ENCODE measurements at regions not wholly inside any gene's neighbourhood (a gene's known extent, or its start where the extent isn't known, plus 50 kb on each side); places are given as distances from the start of the nearest gene placed in this dataset.
A peak's percentile ranks its signal among the peaks of the same experiment; 100 is the strongest.

- Histone ChIP-seq H3K9me3 (ENCODE audit: control insufficient read depth in 1 of 2, insufficient read depth in 1 of 2, low read depth in 1 of 2, low read length in 2 of 2) (no peaks in the 10 kb centered on the region), H3K4me1 (ENCODE audit: control insufficient read depth in 1 of 2, insufficient read depth in 2 of 2, low read length in 2 of 2) (peaks cover 14 to 24% of the 10 kb centered on the region in 2 experiments), H3K9me2 (ENCODE audit: insufficient read depth) (no peaks in the 10 kb centered on the region), H4K20me1 (ENCODE audit: insufficient read depth) (no peaks in the 10 kb centered on the region), H3K27me3 (ENCODE audit: insufficient read depth, low read length) (no peaks in the 10 kb centered on the region), H3K79me2 (ENCODE audit: insufficient read depth, low read length) (no peaks in the 10 kb centered on the region), H3K4me2 (ENCODE audit: low read length) (peak overlapping the region; percentile 66), H2AFZ (ENCODE audit: low read depth, low read length, poor library complexity, severe bottlenecking) (peak overlapping the region; percentile 70), H3K27ac (ENCODE audit: low read depth, low read length) (no peak overlapping the region), H3K9ac (ENCODE audit: low read length) (no peak overlapping the region; the same call in 1 of the 2 replicates), H3K36me3 (ENCODE audit: control insufficient read depth in 1 of 2, insufficient read depth in 2 of 2, low read length in 2 of 2) (no peaks in the 10 kb centered on the region), H3K4me3 (replicated peaks in 1 of 2; ENCODE audit: low read depth in 1 of 2, low read length in 2 of 2) (peak overlapping the region in 1 of 2 experiments; percentile 35; a peak in 2 of 4 replicates)
- TF ChIP-seq FOSL1 (IDR thresholded peaks at IDR 0.05; ENCODE audit: low read depth), result no peak; the same call in 1 of the 2 replicates
- TF ChIP-seq TCF7L2 (IDR thresholded peaks at IDR 0.05; ENCODE audit: borderline replicate concordance, extremely low read depth, insufficient read depth, insufficient read length), result peak; percentile 66
- 0 out of 2 replicates have a peak, but pooled peaks have one; percentile 29 for TF ChIP-seq JUND (IDR thresholded peaks at IDR 0.05)
- TF ChIP-seq EZH2phosphoT487 (IDR thresholded peaks at IDR 0.05; ENCODE audit: borderline replicate concordance), result no peak
- TF ChIP-seq SP1 (IDR thresholded peaks at IDR 0.05; ENCODE audit: low read depth), result peak; percentile 38
- POLR2A ChIA-PET, result no interaction called here
- CTCF ChIA-PET, result no interaction called here
- intact Hi-C loops (cut with micrococcal nuclease), result no loop called here
- peak; percentile 31 for DNase-seq (ENCODE audit: low read depth, low spot score)
- RAD21 ChIA-PET (ENCODE audit: low non-redundant PET in 1 of 2, low total read pairs in 2 of 2, uncharacterized antibody in 2 of 2, unreplicated experiment in 2 of 2), result no interaction called here
- no TSS peak for BruUV-seq (replicated peaks)
- ATAC-seq, result peak; percentile 64
Observed at GRCh38 chr2:234147335-234147861, 96.9 kb downstream of the SPP2 start.

GRCh38 chr2:234146087-234146826, 95.8 kb downstream of the SPP2 start:
- TF ChIP-seq SP1 (IDR thresholded peaks at IDR 0.05; ENCODE audit: low read depth) (0 out of 2 replicates have a peak, but pooled peaks have one; percentile 12), POLR2AphosphoS5 (IDR thresholded peaks at IDR 0.05; ENCODE audit: low read depth, low read length) (no peak), RAD21 (IDR thresholded peaks at IDR 0.05; ENCODE audit: low read depth) (peak; percentile 50), FOSL1 (IDR thresholded peaks at IDR 0.05; ENCODE audit: low read depth) (no peak), POLR2A (IDR thresholded peaks at IDR 0.05; ENCODE audit: borderline replicate concordance, extremely low read depth, insufficient read depth, insufficient read length) (no peak), ELF1 (IDR thresholded peaks at IDR 0.05; ENCODE audit: borderline replicate concordance, low read depth) (no peak), ATF3 (IDR thresholded peaks at IDR 0.05) (no peak)
- TF ChIP-seq, protein P1, sequence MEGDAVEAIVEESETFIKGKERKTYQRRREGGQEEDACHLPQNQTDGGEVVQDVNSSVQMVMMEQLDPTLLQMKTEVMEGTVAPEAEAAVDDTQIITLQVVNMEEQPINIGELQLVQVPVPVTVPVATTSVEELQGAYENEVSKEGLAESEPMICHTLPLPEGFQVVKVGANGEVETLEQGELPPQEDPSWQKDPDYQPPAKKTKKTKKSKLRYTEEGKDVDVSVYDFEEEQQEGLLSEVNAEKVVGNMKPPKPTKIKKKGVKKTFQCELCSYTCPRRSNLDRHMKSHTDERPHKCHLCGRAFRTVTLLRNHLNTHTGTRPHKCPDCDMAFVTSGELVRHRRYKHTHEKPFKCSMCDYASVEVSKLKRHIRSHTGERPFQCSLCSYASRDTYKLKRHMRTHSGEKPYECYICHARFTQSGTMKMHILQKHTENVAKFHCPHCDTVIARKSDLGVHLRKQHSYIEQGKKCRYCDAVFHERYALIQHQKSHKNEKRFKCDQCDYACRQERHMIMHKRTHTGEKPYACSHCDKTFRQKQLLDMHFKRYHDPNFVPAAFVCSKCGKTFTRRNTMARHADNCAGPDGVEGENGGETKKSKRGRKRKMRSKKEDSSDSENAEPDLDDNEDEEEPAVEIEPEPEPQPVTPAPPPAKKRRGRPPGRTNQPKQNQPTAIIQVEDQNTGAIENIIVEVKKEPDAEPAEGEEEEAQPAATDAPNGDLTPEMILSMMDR (IDR thresholded peaks at IDR 0.05 in 2 of 3, conservative IDR thresholded peaks at IDR 0.05 in 1 of 3; ENCODE audit: borderline replicate concordance in 1 of 3, insufficient read depth in 1 of 3, low read depth in 2 of 3, low read length in 2 of 3), result 0 out of 6 replicates have a peak, but pooled peaks of 1 of the 3 experiments have one; percentile 19

More at GRCh38 chr2:234146087-234146826, 95.8 kb downstream of the SPP2 start:
- no peak overlapping the region for H3K9ac ChIP-seq (ENCODE audit: low read length)
- ChIA-PET CTCF (no interaction called here), POLR2A (no interaction called here), RAD21 (ENCODE audit: low non-redundant PET in 1 of 2, low total read pairs in 2 of 2, uncharacterized antibody in 2 of 2, unreplicated experiment in 2 of 2) (interaction anchor here in 1 of 2 experiments (0.8 kb wide), 1 partner anchor 171 kb away, joined by 3 read pairs; no protein-coding TSS in a partner anchor)
- no peaks in the 10 kb centered on the region for H3K9me3 ChIP-seq (ENCODE audit: control insufficient read depth in 1 of 2, insufficient read depth in 1 of 2, low read depth in 1 of 2, low read length in 2 of 2)
- no peaks in the 10 kb centered on the region for H3K36me3 ChIP-seq (ENCODE audit: control insufficient read depth in 1 of 2, insufficient read depth in 2 of 2, low read length in 2 of 2)
- peaks cover 14 to 24% of the 10 kb centered on the region in 2 experiments for H3K4me1 ChIP-seq (ENCODE audit: control insufficient read depth in 1 of 2, insufficient read depth in 2 of 2, low read length in 2 of 2)
- no peak overlapping the region for H2AFZ ChIP-seq (ENCODE audit: low read depth, low read length, poor library complexity, severe bottlenecking)
- no peak overlapping the region for H3K4me3 ChIP-seq (replicated peaks in 1 of 2; ENCODE audit: low read depth in 1 of 2, low read length in 2 of 2)
- H3K27me3 ChIP-seq (ENCODE audit: insufficient read depth, low read length), result no peaks in the 10 kb centered on the region
- intact Hi-C loops (cut with micrococcal nuclease), result no loop called here
- no TSS peak for BruUV-seq (replicated peaks)
- no peaks in the 10 kb centered on the region for H4K20me1 ChIP-seq (ENCODE audit: insufficient read depth)
- peak overlapping the region; percentile 48; the same call in 1 of the 2 replicates for H3K4me2 ChIP-seq (ENCODE audit: low read length)
- no peaks in the 10 kb centered on the region for H3K79me2 ChIP-seq (ENCODE audit: insufficient read depth, low read length)
- ATAC-seq (no peak), DNase-seq (ENCODE audit: low read depth, low spot score) (no peak)
- H3K27ac ChIP-seq (ENCODE audit: low read depth, low read length), result no peak overlapping the region
- no peaks in the 10 kb centered on the region for H3K9me2 ChIP-seq (ENCODE audit: insufficient read depth)

Measured in HCT116 (cell line).